Tibial artery (tissue), 4 donors: ENCODE measurements at regions not wholly inside any gene's neighbourhood (a gene's known extent, or its start where the extent isn't known, plus 50 kb on each side); places are given as distances from the start of the nearest gene placed in this dataset.

ENCODE experiments used
- DNase-seq, 2 donors: peaks; one replicate each; pipeline ENCODE4 v3.0.0-alpha.2; 2019
- H3K27ac ChIP-seq, 2 donors: fragments of 200-600 bp; sonication (generic) in 1 of 2; 1 replicate in 1 of 2; 2 replicates in 1 of 2; pipeline ENCODE4 v1.5.1; 2018 to 2019; ENCODE audit warnings: mild to moderate bottlenecking in 1 of 2
- H3K27me3 ChIP-seq, 2 donors: fragments of 200-600 bp; sonication (generic) in 1 of 2; one replicate each; pipeline versions ENCODE4 v1.5.1 to v1.6.0; 2016 to 2019
- H3K36me3 ChIP-seq, 3 donors: fragments of 200-600 bp; sonication (generic) in 2 of 3; one replicate each; pipeline ENCODE4 v1.5.1; 2016 to 2019; ENCODE audit warnings: mild to moderate bottlenecking in 2 of 3
- H3K4me1 ChIP-seq, 4 donors: fragments of 200-600 bp; sonication (generic) in 2 of 4; 1 replicate in 3 of 4; 2 replicates in 1 of 4; pipeline ENCODE4 v1.5.1; 2016 to 2019
- H3K4me3 ChIP-seq, 2 donors: fragments of 200-600 bp; sonication (generic) in 1 of 2; 1 replicate in 1 of 2; 2 replicates in 1 of 2; pipeline ENCODE4 v1.5.1; 2018 to 2019; ENCODE audit warnings: mild to moderate bottlenecking in 2 of 2
- H3K9me3 ChIP-seq, 3 donors: fragments of 200-600 bp; sonication (generic) in 1 of 3; one replicate each; pipeline ENCODE4 v1.5.1; 2016 to 2019
- CTCF ChIP-seq, 2 experiments: fragments of 200-600 bp in 1 of 2; fragments of 450-650 bp in 1 of 2; IDR thresholded peaks; one replicate each; pipeline ENCODE4 v1.5.1; 2017 to 2019; ENCODE audit warnings: antibody characterized with exemption in 2 of 2, mild to moderate bottlenecking in 1 of 2, moderate library complexity in 1 of 2
- intact Hi-C: fragments of 100-400 bp; cut with DNase I; formaldehyde crosslinking; loops from one replicate; pipeline ENCODE4 v1.15.0; 2023; ENCODE audit warnings: low total_unique reads

- intact Hi-C loops, result no loop called here
Measured at GRCh38 chr7:38017320-38017719, 96.9 kb downstream of the EPDR1 start.

GRCh38 chr7:38020121-38020785 lies 99.8 kb downstream of the EPDR1 start:
- DNase-seq, result peak in 1 of 2 donors; percentile 21
- Histone ChIP-seq H3K27ac (no peak overlapping the region), H3K4me3 (no peak overlapping the region), H3K4me1 (no peaks in the 10 kb centered on the region), H3K36me3 (no peaks in the 10 kb centered on the region), H3K9me3 (no peaks in the 10 kb centered on the region), H3K27me3 (no peaks in the 10 kb centered on the region)
- no peak for TF ChIP-seq CTCF (IDR thresholded peaks at IDR 0.05)
- intact Hi-C loops, result no loop called here

More at GRCh38 chr7:38017320-38017719, 96.9 kb downstream of the EPDR1 start:
- no peaks in the 10 kb centered on the region for H3K9me3 ChIP-seq
- H3K27ac ChIP-seq, result no peak overlapping the region
- no peaks in the 10 kb centered on the region for H3K36me3 ChIP-seq
- no peaks in the 10 kb centered on the region for H3K4me1 ChIP-seq
- TF ChIP-seq CTCF (IDR thresholded peaks at IDR 0.05), result no peak
- H3K27me3 ChIP-seq, result no peaks in the 10 kb centered on the region
- H3K4me3 ChIP-seq, result no peak overlapping the region
- DNase-seq, result no peak

GRCh38 chr7:38021892-38022291 lies 101.5 kb downstream of the EPDR1 start:
- Histone ChIP-seq H3K27ac (no peak overlapping the region), H3K36me3 (no peaks in the 10 kb centered on the region), H3K4me3 (no peak overlapping the region), H3K9me3 (no peaks in the 10 kb centered on the region), H3K4me1 (no peaks in the 10 kb centered on the region), H3K27me3 (no peaks in the 10 kb centered on the region)
- intact Hi-C loops, result no loop called here
- no peak for TF ChIP-seq CTCF (IDR thresholded peaks at IDR 0.05)
- DNase-seq, result no peak

- no peak for TF ChIP-seq CTCF (IDR thresholded peaks at IDR 0.05)
- Histone ChIP-seq H3K4me3 (no peak overlapping the region), H3K9me3 (no peaks in the 10 kb centered on the region), H3K27me3 (no peaks in the 10 kb centered on the region), H3K27ac (no peak overlapping the region), H3K36me3 (no peaks in the 10 kb centered on the region), H3K4me1 (no peaks in the 10 kb centered on the region)
- intact Hi-C loops, result no loop called here
- DNase-seq, result no peak
Measured at GRCh38 chr7:38025815-38026214, 105.4 kb downstream of the EPDR1 start.

- H3K27ac ChIP-seq, result no peak overlapping the region
- H3K36me3 ChIP-seq, result no peaks in the 10 kb centered on the region
- H3K9me3 ChIP-seq, result no peaks in the 10 kb centered on the region
- H3K27me3 ChIP-seq, result no peaks in the 10 kb centered on the region
- no peak for TF ChIP-seq CTCF (IDR thresholded peaks at IDR 0.05)
- H3K4me3 ChIP-seq, result no peak overlapping the region
- no peak for DNase-seq
- H3K4me1 ChIP-seq, result peaks cover 0 to 10% (median 0%) of the 10 kb centered on the region in 4 donors
- intact Hi-C loops, result no loop called here
Measured at GRCh38 chr7:38027884-38028455, 107.5 kb downstream of the EPDR1 start.
